HG02588 (cell line): ENCODE measurements at regions not wholly inside any gene's neighbourhood (a gene's known extent, or its start where the extent isn't known, plus 50 kb on each side); places are given as distances from the start of the nearest gene placed in this dataset.

Experiments used
- ATAC-seq: cut with Tn5 transposase; IDR thresholded peaks from one replicate; pipeline ENCODE4 v1.9.1; 2021; ENCODE audit warnings: mild to moderate bottlenecking, moderate library complexity; ENCODE audit not compliant: unreplicated experiment

- no peak for ATAC-seq
These were observed 53.7 kb upstream of the ANK3 start for GRCh38 chr10:60443346-60443745.

DNA sequence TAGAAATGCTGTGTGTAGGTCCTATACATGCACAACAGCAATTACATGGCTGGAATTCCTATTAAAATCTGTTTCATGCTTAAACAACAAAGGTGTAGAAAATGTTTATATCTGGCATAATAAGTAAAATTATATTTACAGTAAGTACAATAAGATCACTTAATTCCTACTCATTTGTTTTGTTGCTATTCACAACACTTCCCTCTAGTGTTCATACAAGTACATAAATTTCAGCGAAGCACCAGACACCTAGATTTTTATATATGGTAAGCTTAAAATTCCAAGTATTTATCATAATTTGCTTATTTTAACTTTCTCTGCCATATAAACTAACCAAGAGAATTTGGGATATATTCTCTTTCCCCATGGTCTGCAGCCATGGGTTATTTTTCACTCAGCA is 51.8 kb upstream of the ANK3 start:
- no peak for ATAC-seq

DNA sequence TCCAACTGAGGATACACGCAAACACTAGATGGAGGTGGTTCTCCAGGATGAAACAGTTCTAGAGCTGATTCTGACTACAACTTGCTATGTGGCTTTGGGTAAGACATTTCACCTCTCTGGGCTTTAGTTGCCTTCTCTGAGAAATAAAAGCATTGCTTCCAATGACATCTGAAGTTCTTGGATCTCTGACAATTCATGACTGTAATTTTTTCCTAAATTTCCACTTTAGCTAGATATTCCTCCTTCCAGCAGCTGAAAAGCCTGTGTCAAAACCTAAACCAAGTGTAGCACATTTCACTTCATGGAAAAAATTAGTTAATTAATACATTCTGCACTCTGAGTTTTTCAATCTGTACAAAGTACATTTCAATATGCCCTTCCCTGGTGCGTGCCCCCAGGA is 50.0 kb upstream of the ANK3 start:
- no peak for ATAC-seq
